HG02678 (cell line): ENCODE measurements at regions not wholly inside any gene's neighbourhood (a gene's known extent, or its start where the extent isn't known, plus 50 kb on each side); places are given as distances from the start of the nearest gene placed in this dataset.

Experiments used
- ATAC-seq: cut with Tn5 transposase; IDR thresholded peaks from one replicate; pipeline ENCODE4 v1.9.1; 2021; ENCODE audit warnings: mild to moderate bottlenecking, moderate library complexity; ENCODE audit not compliant: unreplicated experiment

- no peak for ATAC-seq
These were observed 346.1 kb downstream of the ZIC1 start for GRCh38 chr3:147755310-147755709.

GRCh38 chr3:147756476-147756875 is 347.3 kb downstream of the ZIC1 start:
- no peak for ATAC-seq

- ATAC-seq, result no peak
These were observed 348.7 kb downstream of the ZIC1 start for GRCh38 chr3:147757866-147758265.

- no peak for ATAC-seq
These were observed 349.6 kb downstream of the ZIC1 start for GRCh38 chr3:147758771-147759170.

- no peak for ATAC-seq
These were observed 350.9 kb downstream of the ZIC1 start for GRCh38 chr3:147760085-147760484.

GRCh38 chr3:147760941-147761340 is 351.8 kb downstream of the ZIC1 start:
- no peak for ATAC-seq

GRCh38 chr3:147773116-147773630 is 364.0 kb downstream of the ZIC1 start:
- no peak for ATAC-seq

- no peak for ATAC-seq
These were observed 366.2 kb downstream of the ZIC1 start for GRCh38 chr3:147775411-147775810.

GRCh38 chr3:147775816-147776530 is 366.8 kb downstream of the ZIC1 start:
- no peak for ATAC-seq

- no peak for ATAC-seq
These were observed 384.7 kb downstream of the ZIC1 start for GRCh38 chr3:147793841-147794240.

- no peak for ATAC-seq
These were observed 385.4 kb downstream of the ZIC1 start for GRCh38 chr3:147794596-147794995.

GRCh38 chr3:147795418-147795817 is 386.3 kb downstream of the ZIC1 start:
- ATAC-seq, result no peak

GRCh38 chr3:147797095-147797494 is 387.9 kb downstream of the ZIC1 start:
- no peak for ATAC-seq

- ATAC-seq, result no peak
These were observed 390.4 kb downstream of the ZIC1 start for GRCh38 chr3:147799601-147800000.

GRCh38 chr3:147807776-147808175 is 398.6 kb downstream of the ZIC1 start:
- no peak for ATAC-seq

GRCh38 chr3:147809206-147809605 is 400.0 kb downstream of the ZIC1 start:
- no peak for ATAC-seq

GRCh38 chr3:147812186-147812911 is 403.2 kb downstream of the ZIC1 start:
- no peak for ATAC-seq

GRCh38 chr3:147813256-147813655 is 404.1 kb downstream of the ZIC1 start:
- ATAC-seq, result no peak

GRCh38 chr3:147816752-147817151 is 407.6 kb downstream of the ZIC1 start:
- ATAC-seq, result no peak

GRCh38 chr3:147832611-147833010 is 423.4 kb downstream of the ZIC1 start:
- no peak for ATAC-seq

- no peak for ATAC-seq
These were observed 427.2 kb downstream of the ZIC1 start for GRCh38 chr3:147836330-147836729.

GRCh38 chr3:147838652-147839051 is 429.5 kb downstream of the ZIC1 start:
- no peak for ATAC-seq
